ENCODE measurements at regions not wholly inside any gene's neighbourhood (a gene's known extent, or its start where the extent isn't known, plus 50 kb on each side); places are given as distances from the start of the nearest gene placed in this dataset.

DNA sequence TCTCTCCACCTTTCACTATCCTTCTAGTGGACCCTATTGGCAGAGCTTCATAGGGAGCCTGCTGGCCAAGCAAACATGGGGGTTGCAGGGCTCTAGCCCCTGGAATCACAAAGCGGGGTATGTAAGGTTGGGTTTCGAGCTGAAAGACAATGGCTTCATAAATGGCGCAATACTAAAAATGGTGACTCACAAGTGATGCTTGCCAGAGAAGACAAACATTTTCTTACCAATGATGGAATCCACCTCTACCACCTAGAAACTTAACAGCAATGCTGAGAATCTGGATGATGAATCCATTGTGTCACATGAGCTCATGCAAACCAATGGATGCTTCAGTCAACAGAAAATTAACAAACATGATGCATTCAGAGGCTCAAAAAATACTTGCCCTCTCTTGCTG is 375.3 kb upstream of the PSMD7 start:
- DNase-seq (ENCODE audit: low spot score), result no peak
- TF ChIP-seq, protein P1, sequence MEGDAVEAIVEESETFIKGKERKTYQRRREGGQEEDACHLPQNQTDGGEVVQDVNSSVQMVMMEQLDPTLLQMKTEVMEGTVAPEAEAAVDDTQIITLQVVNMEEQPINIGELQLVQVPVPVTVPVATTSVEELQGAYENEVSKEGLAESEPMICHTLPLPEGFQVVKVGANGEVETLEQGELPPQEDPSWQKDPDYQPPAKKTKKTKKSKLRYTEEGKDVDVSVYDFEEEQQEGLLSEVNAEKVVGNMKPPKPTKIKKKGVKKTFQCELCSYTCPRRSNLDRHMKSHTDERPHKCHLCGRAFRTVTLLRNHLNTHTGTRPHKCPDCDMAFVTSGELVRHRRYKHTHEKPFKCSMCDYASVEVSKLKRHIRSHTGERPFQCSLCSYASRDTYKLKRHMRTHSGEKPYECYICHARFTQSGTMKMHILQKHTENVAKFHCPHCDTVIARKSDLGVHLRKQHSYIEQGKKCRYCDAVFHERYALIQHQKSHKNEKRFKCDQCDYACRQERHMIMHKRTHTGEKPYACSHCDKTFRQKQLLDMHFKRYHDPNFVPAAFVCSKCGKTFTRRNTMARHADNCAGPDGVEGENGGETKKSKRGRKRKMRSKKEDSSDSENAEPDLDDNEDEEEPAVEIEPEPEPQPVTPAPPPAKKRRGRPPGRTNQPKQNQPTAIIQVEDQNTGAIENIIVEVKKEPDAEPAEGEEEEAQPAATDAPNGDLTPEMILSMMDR (IDR thresholded peaks at IDR 0.05), result no peak

DNA sequence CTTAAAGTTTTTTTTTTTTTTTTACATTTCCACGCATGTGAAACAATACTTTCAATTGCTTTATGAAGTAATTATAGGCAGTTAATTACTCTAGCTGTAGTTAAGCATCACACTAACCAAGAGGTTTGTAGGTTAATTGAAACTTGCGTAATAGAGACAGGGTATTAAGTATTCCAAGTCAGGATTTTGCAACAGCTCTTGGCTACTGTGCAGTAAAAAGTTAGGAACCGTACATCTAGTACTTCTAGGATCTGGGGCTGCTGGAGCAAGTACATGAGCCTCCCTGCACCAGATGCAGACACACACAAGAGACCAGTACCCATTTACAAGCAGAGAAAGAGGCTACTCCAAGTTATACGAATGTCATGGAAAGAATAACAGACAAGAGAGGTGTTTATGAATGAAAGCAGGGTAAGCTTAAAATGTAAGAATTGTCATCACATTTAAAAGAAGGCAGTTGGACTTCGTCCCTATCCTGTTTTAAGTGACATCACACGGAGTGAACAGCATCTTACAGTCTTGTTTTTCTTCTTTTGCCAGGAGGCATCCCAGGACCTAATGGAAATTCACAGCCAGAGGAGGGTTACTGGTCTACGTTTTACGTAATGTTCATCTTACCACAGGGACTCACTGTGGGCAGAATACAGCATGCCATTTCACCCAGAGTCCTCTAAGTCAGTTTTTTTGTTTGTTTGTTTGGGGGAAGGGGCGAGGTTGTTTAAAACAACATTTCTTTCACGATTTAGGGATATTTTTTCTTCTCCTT is 379.6 kb upstream of the PSMD7 start:
- ATAC-seq (ENCODE audit: low FRiP score) (no peak), DNase-seq (ENCODE audit: low spot score) (no peak)
- TF ChIP-seq, protein P1 (IDR thresholded peaks at IDR 0.05), result no peak

More for the DNA sequence above, 375.3 kb upstream of the PSMD7 start:
- no peak for ATAC-seq (ENCODE audit: low FRiP score)

DNA sequence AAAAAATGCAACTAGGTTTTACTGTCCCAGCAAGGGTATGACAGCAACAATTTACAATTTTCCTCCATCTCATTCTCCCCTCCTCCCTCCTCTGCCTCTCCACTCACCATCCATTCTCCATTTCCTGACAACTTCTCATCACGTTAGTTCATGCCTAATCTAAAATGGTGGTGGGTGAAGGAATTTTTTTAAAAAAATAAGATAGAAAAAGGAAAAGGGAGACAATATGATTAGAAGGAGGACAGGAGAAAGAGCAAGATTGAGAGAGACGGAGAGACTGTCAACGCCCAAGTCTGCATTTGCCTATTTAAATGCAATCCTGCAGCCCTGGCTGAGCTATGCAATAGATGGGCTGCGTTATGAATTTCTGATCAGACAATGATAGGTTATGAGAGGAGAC is 380.7 kb upstream of the PSMD7 start:
- DNase-seq (ENCODE audit: low spot score) (no peak), ATAC-seq (ENCODE audit: low FRiP score) (no peak)
- TF ChIP-seq, protein P1 (IDR thresholded peaks at IDR 0.05), result no peak

DNA sequence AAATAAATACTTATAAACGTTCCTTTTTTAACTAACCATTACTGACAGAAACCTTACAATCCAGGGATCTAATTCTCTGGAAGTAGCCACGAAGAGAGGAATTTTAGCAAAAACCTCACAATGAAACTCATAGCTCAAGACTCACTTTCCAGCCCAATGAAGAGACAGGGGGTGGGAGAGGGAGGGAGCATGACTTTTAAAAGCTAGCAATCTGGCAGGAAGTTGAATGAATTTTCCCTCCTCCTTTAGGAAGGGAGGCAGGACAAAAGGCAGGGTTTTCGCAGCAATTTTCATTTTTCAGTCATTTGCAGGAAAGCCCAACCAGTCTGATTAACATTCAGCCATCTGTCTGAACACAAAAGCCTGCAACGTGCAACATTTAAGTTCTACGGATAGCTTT is 381.5 kb upstream of the PSMD7 start:
- DNase-seq (ENCODE audit: low spot score) (no peak), ATAC-seq (ENCODE audit: low FRiP score) (no peak)
- TF ChIP-seq, protein P1 (IDR thresholded peaks at IDR 0.05), result no peak

DNA sequence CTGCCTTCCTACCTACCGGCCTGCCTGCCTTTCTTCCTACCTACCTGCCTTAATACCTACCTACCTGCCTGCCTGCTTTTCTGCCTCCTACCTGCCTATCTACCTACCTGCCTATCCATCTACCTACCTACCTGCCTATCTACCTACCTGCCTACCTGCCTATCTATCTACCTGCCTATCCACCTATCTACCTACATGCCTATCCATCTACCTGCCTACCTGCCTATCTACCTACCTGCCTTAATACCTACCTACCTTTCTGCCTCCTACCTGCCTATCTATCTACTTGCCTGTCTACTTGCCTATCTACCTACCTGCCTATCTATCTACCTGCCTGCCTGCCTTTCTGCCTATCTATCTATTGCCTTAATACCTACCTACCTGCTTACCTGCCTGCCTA is 383.8 kb upstream of the PSMD7 start:
- ATAC-seq (ENCODE audit: low FRiP score) (no peak), DNase-seq (ENCODE audit: low spot score) (no peak)
- TF ChIP-seq, protein P1 (IDR thresholded peaks at IDR 0.05), result no peak

DNA sequence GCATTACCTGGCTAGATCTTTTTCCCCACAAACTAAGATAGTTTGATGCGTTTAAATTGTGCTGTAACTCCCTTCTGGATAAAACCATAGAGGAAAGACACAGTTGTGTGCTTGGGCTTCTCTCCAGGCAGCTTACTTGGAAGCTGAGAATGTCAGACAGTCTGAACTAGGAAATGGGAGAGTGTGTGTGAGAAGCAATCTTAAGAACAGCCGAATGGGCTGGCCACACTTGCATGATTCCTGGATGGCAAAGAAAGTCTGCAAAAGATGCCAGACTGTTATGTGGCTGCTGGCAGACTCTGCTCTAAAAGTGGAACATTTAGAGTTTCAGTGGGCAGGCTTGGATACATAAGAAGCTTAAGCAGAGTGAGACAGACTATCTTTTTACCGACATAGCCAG is 384.3 kb upstream of the PSMD7 start:
- ATAC-seq (ENCODE audit: low FRiP score), result no peak

More for the DNA sequence above, 384.3 kb upstream of the PSMD7 start:
- TF ChIP-seq, protein P1 (IDR thresholded peaks at IDR 0.05), result no peak
- DNase-seq (ENCODE audit: low spot score), result no peak

All from omental fat pad (tissue), 3 donors.